HepG2 (cell line): ENCODE measurements at regions not wholly inside any gene's neighbourhood (a gene's known extent, or its start where the extent isn't known, plus 50 kb on each side); places are given as distances from the start of the nearest gene placed in this dataset.
"Not testable (repeated sequence)": the region's sequence is repeated elsewhere in the genome, so short reads cannot be mapped to it uniquely, and the experiment has no call there.

Experiments used
- ATAC-seq: fragments of 200-7000 bp; cut with Tn5 transposase; 3 replicates; pipeline ENCODE4 v1.9.1; 2020; ENCODE audit warnings: mild to moderate bottlenecking, moderate library complexity
- BruUV-seq: library from RNA; stranded (reverse); fragments of 400-500 nt; replicated peaks from 2 replicates; lab custom pipeline; 2021; lab: Mats Ljungman, UMichigan
- CTCF ChIA-PET: fragments of 300-600 bp; formaldehyde crosslinking; extraction: SDS; loops from one replicate; lab custom pipeline; 2021; ENCODE audit warnings: low total read pairs, inconsistent platforms, low intra/inter-chr PET ratio; lab: Yijun Ruan, JAX
- POLR2A ChIA-PET: fragments of 350-600 bp; sonication (Branson Sonifier 250); formaldehyde crosslinking; loops from one replicate; lab custom pipeline; 2020; ENCODE audit warnings: antibody characterized with exemption, inconsistent platforms; lab: Yijun Ruan, JAX
- DNase-seq: peaks from one replicate; pipeline ENCODE4 v3.0.0-alpha.2; 2015; ENCODE audit warnings: low spot score
- FAIRE-seq: peaks from 3 replicates; lab custom pipeline; 2011; peaks lifted over from hg19 to GRCh38; lab: Jason Lieb, UNC
- H2AFZ ChIP-seq: one replicate; pipeline ENCODE4 v1.6.1; 2011; ENCODE audit warnings: low read length, inconsistent platforms
- H3K27ac ChIP-seq: fragments of 300-600 bp; 3 replicates; pipeline ENCODE4 v1.8.0; 2011; ENCODE audit warnings: mixed run types, mild to moderate bottlenecking, mixed read lengths, low read length, inconsistent platforms; ENCODE audit not compliant: insufficient read depth; ENCODE audit errors: extremely low read length
- H3K27me3 ChIP-seq, 2 experiments: fragments of 200-600 bp in 1 of 2; 2 replicates in 1 of 2; 3 replicates in 1 of 2; pipeline versions ENCODE4 v1.6.0 to v1.8.0; 2011; ENCODE audit warnings: low read length in 2 of 2, mild to moderate bottlenecking in 2 of 2, moderate library complexity in 2 of 2, inconsistent platforms in 1 of 2; ENCODE audit not compliant: insufficient read depth in 2 of 2, control insufficient read depth in 1 of 2
- H3K36me3 ChIP-seq, 2 experiments: fragments of 200-600 bp in 1 of 2; replicated peaks in 1 of 2; 2 replicates in 1 of 2; 3 replicates in 1 of 2; pipeline versions ENCODE4 v1.5.1 to v1.8.0; 2011; ENCODE audit warnings: low read length in 2 of 2, inconsistent platforms in 1 of 2; ENCODE audit not compliant: insufficient read depth in 2 of 2, control insufficient read depth in 1 of 2
- H3K4me1 ChIP-seq: 2 replicates; pipeline ENCODE4 v1.5.1; 2012; ENCODE audit warnings: low read length, inconsistent platforms; ENCODE audit not compliant: insufficient read depth
- H3K4me2 ChIP-seq: 2 replicates; pipeline ENCODE4 v1.6.0; 2011; ENCODE audit warnings: low read depth, low read length, inconsistent platforms
- H3K4me3 ChIP-seq, 3 experiments: fragments of 200-600 bp in 1 of 3; sonication (generic), shearing (Covaris generic) in 1 of 3; replicated peaks in 1 of 3; 2 replicates each; pipeline ENCODE4 v1.5.1; 2011 to 2016; ENCODE audit warnings: low read length in 3 of 3, inconsistent platforms in 2 of 3, low read depth in 2 of 3, mild to moderate bottlenecking in 2 of 3, control low read depth in 1 of 3, mixed read lengths in 1 of 3; ENCODE audit not compliant: insufficient read depth in 1 of 3
- H3K79me2 ChIP-seq: one replicate; pipeline ENCODE4 v1.6.1; 2011; ENCODE audit warnings: low read length, inconsistent platforms; ENCODE audit not compliant: insufficient read depth
- H3K9ac ChIP-seq: 2 replicates; pipeline ENCODE4 v1.6.0; 2011; ENCODE audit warnings: mild to moderate bottlenecking, low read depth, low read length, inconsistent platforms; ENCODE audit not compliant: insufficient read depth
- H3K9me3 ChIP-seq: 2 replicates; pipeline ENCODE4 v1.5.1; 2012; ENCODE audit warnings: mild to moderate bottlenecking, low read length
- H4K20me1 ChIP-seq: 2 replicates; pipeline ENCODE4 v1.6.0; 2011; ENCODE audit warnings: inconsistent platforms, mild to moderate bottlenecking, low read length, moderate library complexity; ENCODE audit not compliant: insufficient read depth
- WGBS: methylation state at CpG from one replicate; pipeline ENCODE4 v1.1.6; 2017; ENCODE audit warnings: low lambda C conversion rate; 5-methylcytosine and 5-hydroxymethylcytosine counted together
- in situ Hi-C: cut with HindIII; loops from 2 replicates; pipeline ENCODE4 v1.10.0; 2017; ENCODE audit warnings: low pct_unique_long_range_greater_than_20kb; ENCODE audit not compliant: extremely low pct_ligation_motif_present
- intact Hi-C: fragments of 100-400 bp; cut with micrococcal nuclease; formaldehyde crosslinking; loops from one replicate; pipeline ENCODE4 v1.10.0; 2022; ENCODE audit not compliant: unreplicated experiment

DNA sequence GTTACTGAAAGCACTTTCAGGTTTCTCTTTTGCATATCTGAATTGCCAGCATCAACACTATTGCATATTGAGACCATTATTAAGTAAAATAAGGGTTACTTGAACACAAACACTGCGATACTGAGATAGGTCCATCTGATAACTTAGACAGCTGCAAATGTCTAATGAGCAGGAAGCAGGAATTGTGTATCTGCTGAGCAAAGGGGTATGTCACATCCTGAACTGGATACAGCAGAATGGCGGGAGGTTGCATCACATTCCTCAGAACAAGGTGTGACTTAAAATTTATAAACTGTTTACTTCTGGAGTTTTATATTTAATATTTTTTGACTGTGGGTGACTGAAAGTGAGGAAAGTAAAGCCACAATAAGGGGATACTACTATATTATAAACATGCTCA, 142.4 kb downstream of the POTEH start:
- BruUV-seq, H3K4me1 ChIP-seq, H3K9me3 ChIP-seq, H3K4me3 ChIP-seq, H3K27me3 ChIP-seq, CTCF ChIA-PET, H3K36me3 ChIP-seq, H3K4me2 ChIP-seq, in situ Hi-C loops, DNase-seq, H3K27ac ChIP-seq, intact Hi-C loops, POLR2A ChIA-PET, H3K79me2 ChIP-seq, H2AFZ ChIP-seq, FAIRE-seq, H4K20me1 ChIP-seq, ATAC-seq, H3K9ac ChIP-seq: not testable (repeated sequence)
- 96% methylated on average over 2 of the region's 2 CpGs for WGBS

GRCh38 chr22:15835729-15836128, 145.9 kb downstream of the POTEH start:
- H3K79me2 ChIP-seq, H3K27me3 ChIP-seq, BruUV-seq, H3K36me3 ChIP-seq, H3K4me3 ChIP-seq, H3K9me3 ChIP-seq, FAIRE-seq, H3K4me1 ChIP-seq, H3K4me2 ChIP-seq, H4K20me1 ChIP-seq, ATAC-seq, H3K27ac ChIP-seq, POLR2A ChIA-PET, CTCF ChIA-PET, in situ Hi-C loops, intact Hi-C loops, H2AFZ ChIP-seq, H3K9ac ChIP-seq, DNase-seq: not testable (repeated sequence)
- WGBS = 66% methylated on average over 9 of the region's 9 CpGs

- peak; percentile 62 for ATAC-seq
- H3K4me2 ChIP-seq, H3K4me1 ChIP-seq, in situ Hi-C loops, H3K27ac ChIP-seq, BruUV-seq, H4K20me1 ChIP-seq, H3K27me3 ChIP-seq, H2AFZ ChIP-seq, DNase-seq, FAIRE-seq, intact Hi-C loops, H3K36me3 ChIP-seq, H3K79me2 ChIP-seq, H3K9ac ChIP-seq, H3K4me3 ChIP-seq, POLR2A ChIA-PET, CTCF ChIA-PET, H3K9me3 ChIP-seq: not testable (repeated sequence)
- 86% methylated on average over 1 of the region's 1 CpG for WGBS
Observed at GRCh38 chr22:15849772-15850171, 159.9 kb downstream of the POTEH start.

- CTCF ChIA-PET, POLR2A ChIA-PET, ATAC-seq, H3K4me2 ChIP-seq, DNase-seq, in situ Hi-C loops, H3K79me2 ChIP-seq, FAIRE-seq, H3K9ac ChIP-seq, H3K36me3 ChIP-seq, H4K20me1 ChIP-seq, H3K4me1 ChIP-seq, H3K27me3 ChIP-seq, H3K27ac ChIP-seq, intact Hi-C loops, H3K4me3 ChIP-seq, BruUV-seq, H2AFZ ChIP-seq, H3K9me3 ChIP-seq: not testable (repeated sequence)
- WGBS = 91% methylated on average over 15 of the region's 23 CpGs
Observed at GRCh38 chr22:15853716-15854373, 164.0 kb downstream of the POTEH start.
